Activated T-helper 1 cell treated with anti-CD3 and anti-CD28 coated beads, Interleukin-12 subunit alpha, Interleukin-12 subunit beta, Interleukin-2, Interleukin-4 antibody, amounts not matched to agents 30 ng/mL and 10 ng/mL and 1 ng/mL, durations not matched to agents 14 hours and 24 hours and 36 hours (primary cell): ENCODE measurements at regions not wholly inside any gene's neighbourhood (a gene's known extent, or its start where the extent isn't known, plus 50 kb on each side); places are given as distances from the start of the nearest gene placed in this dataset.
"Not testable (repeated sequence)": the region's sequence is repeated elsewhere in the genome, so short reads cannot be mapped to it uniquely, and the experiment has no call there.

Experiments used
- DNase-seq: peaks from one replicate; pipeline ENCODE4 v3.0.0; 2021; ENCODE audit warnings: low spot score
- H3K27ac Mint-ChIP-seq: one replicate; pipeline ENCODE4 v1.8.0; 2021; ENCODE audit warnings: mild to moderate bottlenecking, mixed read lengths
- H3K27me3 Mint-ChIP-seq: one replicate; pipeline ENCODE4 v1.8.0; 2022; ENCODE audit warnings: mild to moderate bottlenecking, moderate library complexity, mixed read lengths; ENCODE audit not compliant: insufficient read depth
- H3K36me3 Mint-ChIP-seq: one replicate; pipeline ENCODE4 v1.8.0; 2021; ENCODE audit warnings: low read depth, mixed read lengths
- H3K4me1 Mint-ChIP-seq: one replicate; pipeline ENCODE4 v1.8.0; 2021; ENCODE audit warnings: low read depth, mixed read lengths
- H3K4me3 Mint-ChIP-seq: one replicate; pipeline ENCODE4 v1.8.0; 2021; ENCODE audit warnings: mild to moderate bottlenecking, moderate library complexity, mixed read lengths
- H3K9me3 Mint-ChIP-seq: one replicate; pipeline ENCODE4 v1.8.0; 2021; ENCODE audit warnings: mixed read lengths
- intact Hi-C: fragments of 100-400 bp; cut with micrococcal nuclease; formaldehyde crosslinking; loops from one replicate; pipeline ENCODE4 v1.15.1; 2024

- intact Hi-C loops: no loop called here
- peaks cover 16% of the 10 kb centered on the region for H3K9me3 Mint-ChIP-seq
- DNase-seq: no peak
Observed at GRCh38 chr9:38175423-38175822, 106.4 kb upstream of the SHB start.

DNA sequence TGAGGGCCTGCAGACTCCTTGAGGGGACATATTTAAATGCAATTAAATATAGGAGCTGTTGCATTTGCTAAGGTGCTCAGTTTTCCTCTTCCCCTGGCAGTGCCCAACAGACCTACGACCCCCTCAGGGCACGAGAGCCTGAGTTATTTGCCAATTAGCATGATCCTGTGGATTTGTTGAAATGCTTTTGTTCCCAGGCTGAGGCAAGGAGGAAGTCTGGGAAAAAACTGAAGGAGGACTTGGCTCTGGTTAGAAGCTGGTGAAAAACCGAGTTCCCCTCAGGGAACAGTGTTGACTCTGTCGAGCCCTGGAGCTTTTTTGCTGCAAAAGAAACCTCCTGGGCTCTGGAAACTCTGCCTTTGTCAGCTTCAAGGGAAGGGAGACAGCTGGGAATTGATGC is 103.6 kb upstream of the SHB start:
- H3K9me3 Mint-ChIP-seq: peaks cover 26% of the 10 kb centered on the region
- peaks cover 3% of the 10 kb centered on the region for H3K36me3 Mint-ChIP-seq
- intact Hi-C loops: no loop called here
- H3K4me3 Mint-ChIP-seq: no peak overlapping the region
- no peak overlapping the region for H3K27ac Mint-ChIP-seq
- no peaks in the 10 kb centered on the region for H3K4me1 Mint-ChIP-seq
- H3K27me3 Mint-ChIP-seq: no peaks in the 10 kb centered on the region
- DNase-seq: no peak

More at GRCh38 chr9:38175423-38175822, 106.4 kb upstream of the SHB start:
- Mint-ChIP-seq H3K36me3 (no peaks in the 10 kb centered on the region), H3K27me3 (peaks cover 6% of the 10 kb centered on the region), H3K27ac (no peak overlapping the region), H3K4me1 (no peaks in the 10 kb centered on the region), H3K4me3 (no peak overlapping the region)

- no peaks in the 10 kb centered on the region for H3K27me3 Mint-ChIP-seq
- H3K9me3 Mint-ChIP-seq: peaks cover 26% of the 10 kb centered on the region
- H3K4me3 Mint-ChIP-seq: no peak overlapping the region
- H3K36me3 Mint-ChIP-seq: peaks cover 3% of the 10 kb centered on the region
- no peak for DNase-seq
- no peaks in the 10 kb centered on the region for H3K4me1 Mint-ChIP-seq
- H3K27ac Mint-ChIP-seq: no peak overlapping the region
- intact Hi-C loops: no loop called here
Observed at GRCh38 chr9:38171926-38172325, 102.9 kb upstream of the SHB start.

GRCh38 chr9:38171538-38171884 is 102.5 kb upstream of the SHB start:
- Mint-ChIP-seq H3K4me1 (no peaks in the 10 kb centered on the region), H3K36me3 (peaks cover 3% of the 10 kb centered on the region), H3K4me3 (no peak overlapping the region), H3K27ac (no peak overlapping the region), H3K9me3 (peaks cover 26% of the 10 kb centered on the region), H3K27me3 (no peaks in the 10 kb centered on the region)
- intact Hi-C loops: no loop called here
- DNase-seq: no peak

- not testable (repeated sequence) for H3K4me3 Mint-ChIP-seq
Observed at GRCh38 chr9:38170763-38171537, 101.9 kb upstream of the SHB start.

GRCh38 chr9:38170155-38170554 is 101.1 kb upstream of the SHB start:
- H3K27me3 Mint-ChIP-seq, DNase-seq, H3K4me3 Mint-ChIP-seq, H3K36me3 Mint-ChIP-seq, intact Hi-C loops, H3K4me1 Mint-ChIP-seq, H3K27ac Mint-ChIP-seq: not testable (repeated sequence)
- peaks cover 26% of the 10 kb centered on the region for H3K9me3 Mint-ChIP-seq

More at GRCh38 chr9:38170763-38171537, 101.9 kb upstream of the SHB start:
- DNase-seq, H3K36me3 Mint-ChIP-seq, H3K4me1 Mint-ChIP-seq, intact Hi-C loops, H3K27me3 Mint-ChIP-seq: not testable (repeated sequence)
- H3K27ac Mint-ChIP-seq: peak overlapping the region; percentile 26
- peaks cover 26% of the 10 kb centered on the region for H3K9me3 Mint-ChIP-seq

GRCh38 chr9:38166501-38166900 is 97.5 kb upstream of the SHB start:
- intact Hi-C loops: no loop called here
- Mint-ChIP-seq H3K27me3 (no peaks in the 10 kb centered on the region), H3K4me1 (no peaks in the 10 kb centered on the region), H3K36me3 (peaks cover 3% of the 10 kb centered on the region), H3K27ac (no peak overlapping the region), H3K4me3 (no peak overlapping the region), H3K9me3 (peaks cover 20% of the 10 kb centered on the region)
- no peak for DNase-seq

DNA sequence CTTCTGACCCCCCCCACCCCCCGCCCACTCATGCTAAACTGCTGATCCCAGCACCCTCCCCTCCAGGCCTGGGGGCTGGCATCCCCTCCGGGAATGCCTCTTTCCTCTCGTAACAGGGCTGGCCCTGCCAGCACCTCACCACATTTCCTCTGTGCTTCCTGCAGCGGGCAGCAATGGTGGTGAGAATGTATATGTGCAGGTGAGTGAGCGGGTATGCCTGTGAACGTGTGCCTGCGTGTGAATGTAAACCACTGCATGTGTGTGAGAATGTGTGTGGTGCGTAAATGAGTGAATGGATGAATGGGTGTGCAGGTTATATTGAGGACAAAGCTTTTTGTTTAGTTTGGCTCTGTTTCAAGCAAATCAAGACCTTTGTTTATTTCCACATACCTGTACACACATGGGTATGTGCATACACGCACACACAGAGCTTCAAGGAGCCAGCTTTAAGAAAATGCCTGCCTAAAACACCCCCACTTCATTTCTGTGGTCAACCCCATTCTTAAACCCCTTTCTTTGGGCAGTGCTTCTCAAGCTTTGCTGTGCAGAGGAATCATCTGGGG is 95.7 kb upstream of the SHB start:
- Mint-ChIP-seq H3K9me3 (peaks cover 2% of the 10 kb centered on the region), H3K4me3 (no peak overlapping the region), H3K27me3 (no peaks in the 10 kb centered on the region), H3K36me3 (peaks cover 1% of the 10 kb centered on the region), H3K27ac (no peak overlapping the region), H3K4me1 (no peaks in the 10 kb centered on the region)
- no peak for DNase-seq
- intact Hi-C loops: no loop called here

DNA sequence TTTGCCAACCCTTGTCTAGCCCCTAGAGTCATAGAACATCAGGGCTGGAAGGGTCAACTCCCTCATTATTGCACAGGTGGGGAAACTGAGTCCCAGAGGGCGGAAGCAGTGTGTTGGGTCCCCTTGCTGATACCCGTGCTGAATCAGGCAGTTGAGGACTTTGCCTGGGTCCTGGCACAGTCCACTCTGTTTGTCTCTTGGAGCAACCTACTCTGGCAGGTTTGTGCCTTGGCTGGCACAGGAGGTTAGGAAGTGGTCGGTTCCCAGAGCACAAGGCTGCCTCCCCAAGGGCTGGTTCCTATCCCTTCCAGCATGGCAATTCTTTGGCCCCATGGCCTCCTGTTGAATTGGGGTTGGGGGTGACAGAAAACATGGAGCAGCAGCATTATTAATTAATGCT is 94.5 kb upstream of the SHB start:
- no peak for DNase-seq
- Mint-ChIP-seq H3K9me3 (no peaks in the 10 kb centered on the region), H3K4me1 (no peaks in the 10 kb centered on the region), H3K4me3 (no peak overlapping the region), H3K27ac (no peak overlapping the region), H3K36me3 (no peaks in the 10 kb centered on the region), H3K27me3 (no peaks in the 10 kb centered on the region)
- intact Hi-C loops: no loop called here

GRCh38 chr9:38162332-38163211 is 93.5 kb upstream of the SHB start:
- no peak overlapping the region for H3K4me3 Mint-ChIP-seq
- intact Hi-C loops: no loop called here
- no peaks in the 10 kb centered on the region for H3K4me1 Mint-ChIP-seq
- H3K36me3 Mint-ChIP-seq: no peaks in the 10 kb centered on the region
- no peaks in the 10 kb centered on the region for H3K9me3 Mint-ChIP-seq
- no peaks in the 10 kb centered on the region for H3K27me3 Mint-ChIP-seq
- H3K27ac Mint-ChIP-seq: no peak overlapping the region
- no peak for DNase-seq

- H3K4me3 Mint-ChIP-seq: no peak overlapping the region
- no peaks in the 10 kb centered on the region for H3K36me3 Mint-ChIP-seq
- DNase-seq: peak; percentile 30
- intact Hi-C loops: loop anchor here (1.0 kb wide), 2 partner anchors 72 to 247 kb away; no protein-coding TSS in a partner anchor
- H3K27me3 Mint-ChIP-seq: no peaks in the 10 kb centered on the region
- H3K4me1 Mint-ChIP-seq: no peaks in the 10 kb centered on the region
- H3K27ac Mint-ChIP-seq: no peak overlapping the region
- no peaks in the 10 kb centered on the region for H3K9me3 Mint-ChIP-seq
Observed at GRCh38 chr9:38160613-38161215, 91.7 kb upstream of the SHB start.

- H3K4me1 Mint-ChIP-seq: no peaks in the 10 kb centered on the region
- H3K36me3 Mint-ChIP-seq: no peaks in the 10 kb centered on the region
- H3K27ac Mint-ChIP-seq: no peak overlapping the region
- DNase-seq: no peak
- intact Hi-C loops: loop anchor here (5.0 kb wide), 1 partner anchor 203 kb away; no protein-coding TSS in a partner anchor
- H3K9me3 Mint-ChIP-seq: no peaks in the 10 kb centered on the region
- H3K27me3 Mint-ChIP-seq: no peaks in the 10 kb centered on the region
- H3K4me3 Mint-ChIP-seq: no peak overlapping the region
Observed at GRCh38 chr9:38159599-38159998, 90.6 kb upstream of the SHB start.
